ENCODE measurements at regions not wholly inside any gene's neighbourhood (a gene's known extent, or its start where the extent isn't known, plus 50 kb on each side); places are given as distances from the start of the nearest gene placed in this dataset.

DNA sequence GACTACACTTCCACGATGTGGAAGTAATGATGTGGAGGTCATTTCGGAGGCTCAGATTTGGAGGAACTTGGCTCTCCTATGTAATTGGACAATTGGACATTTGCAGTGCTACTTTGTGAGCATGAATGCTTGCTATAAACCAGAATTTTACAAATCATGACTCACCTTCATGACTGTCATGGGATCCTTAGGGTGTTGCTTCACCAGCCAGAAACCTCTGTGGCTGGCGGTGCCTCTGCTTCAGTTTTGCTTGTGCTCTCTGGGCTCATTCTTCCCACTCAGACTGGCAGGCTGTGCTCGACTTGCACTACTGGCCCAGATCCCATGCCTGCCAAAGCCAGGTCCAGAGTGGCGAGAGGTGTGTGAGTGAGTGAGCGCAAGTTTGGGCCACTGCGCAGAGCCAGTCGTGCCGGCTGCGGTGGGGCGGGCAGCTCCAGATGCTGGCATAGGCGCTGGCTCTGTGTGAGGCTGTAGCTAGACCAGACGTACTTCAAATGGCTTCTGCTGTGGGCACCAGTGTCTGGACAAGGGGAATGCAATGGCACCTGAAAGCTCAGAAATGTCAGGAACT lies 387.8 kb downstream of the AEBP2 start:
- H3K36me3 Mint-ChIP-seq, result no peaks in the 10 kb centered on the region
- H2AFZ ChIP-seq (ENCODE audit: insufficient read depth, low read depth, low read length, poor library complexity, severe bottlenecking), result no peak overlapping the region
- no peak overlapping the region for H3K27ac ChIP-seq (ENCODE audit: low read depth in 1 of 2, low read length in 2 of 2)
- H3K9me3 ChIP-seq (replicated peaks in 1 of 2; ENCODE audit: control insufficient read depth in 1 of 2, insufficient read depth in 1 of 2, low read length in 2 of 2), result peaks cover 19 to 25% of the 10 kb centered on the region in 2 donors
- H3K4me2 ChIP-seq (replicated peaks; ENCODE audit: extremely low read depth, low read length, poor library complexity, severe bottlenecking), result no peak overlapping the region
- H4K20me1 ChIP-seq (ENCODE audit: insufficient read depth, low read length), result no peaks in the 10 kb centered on the region
- no peak overlapping the region for H3K27ac Mint-ChIP-seq
- no peaks in the 10 kb centered on the region for H3K27me3 Mint-ChIP-seq (ENCODE audit: low read depth in 3 of 3)
- H3K4me1 Mint-ChIP-seq, result no peaks in the 10 kb centered on the region
- H3K9me3 Mint-ChIP-seq, result peaks cover 18 to 34% (median 22%) of the 10 kb centered on the region in 7 donors
- no peaks in the 10 kb centered on the region for H3K36me3 ChIP-seq (replicated peaks in 1 of 2; ENCODE audit: control insufficient read depth in 1 of 2, insufficient read depth in 2 of 2, low read length in 2 of 2)
- over 99% methylated on average over 11 of the region's 13 CpGs for whole genome bisulfite sequencing (ENCODE audit: insufficient coverage)
- TF ChIP-seq, protein P1, sequence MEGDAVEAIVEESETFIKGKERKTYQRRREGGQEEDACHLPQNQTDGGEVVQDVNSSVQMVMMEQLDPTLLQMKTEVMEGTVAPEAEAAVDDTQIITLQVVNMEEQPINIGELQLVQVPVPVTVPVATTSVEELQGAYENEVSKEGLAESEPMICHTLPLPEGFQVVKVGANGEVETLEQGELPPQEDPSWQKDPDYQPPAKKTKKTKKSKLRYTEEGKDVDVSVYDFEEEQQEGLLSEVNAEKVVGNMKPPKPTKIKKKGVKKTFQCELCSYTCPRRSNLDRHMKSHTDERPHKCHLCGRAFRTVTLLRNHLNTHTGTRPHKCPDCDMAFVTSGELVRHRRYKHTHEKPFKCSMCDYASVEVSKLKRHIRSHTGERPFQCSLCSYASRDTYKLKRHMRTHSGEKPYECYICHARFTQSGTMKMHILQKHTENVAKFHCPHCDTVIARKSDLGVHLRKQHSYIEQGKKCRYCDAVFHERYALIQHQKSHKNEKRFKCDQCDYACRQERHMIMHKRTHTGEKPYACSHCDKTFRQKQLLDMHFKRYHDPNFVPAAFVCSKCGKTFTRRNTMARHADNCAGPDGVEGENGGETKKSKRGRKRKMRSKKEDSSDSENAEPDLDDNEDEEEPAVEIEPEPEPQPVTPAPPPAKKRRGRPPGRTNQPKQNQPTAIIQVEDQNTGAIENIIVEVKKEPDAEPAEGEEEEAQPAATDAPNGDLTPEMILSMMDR (IDR thresholded peaks at IDR 0.05), result no peak
- no peak overlapping the region for H3K4me3 Mint-ChIP-seq
- no peaks in the 10 kb centered on the region for H3K4me1 ChIP-seq (ENCODE audit: control insufficient read depth in 1 of 2, insufficient read depth in 2 of 2, low read length in 2 of 2)
- no peak overlapping the region for H3K4me3 ChIP-seq (replicated peaks in 1 of 3; ENCODE audit: low read depth in 2 of 3, low read length in 3 of 3)
- H3K79me2 ChIP-seq (ENCODE audit: insufficient read depth, low read length), result no peaks in the 10 kb centered on the region
- H3K9ac ChIP-seq (ENCODE audit: insufficient read depth, low read length, poor library complexity, severe bottlenecking), result no peak overlapping the region
- intact Hi-C loops (cut with micrococcal nuclease), result no loop called here
- no peaks in the 10 kb centered on the region for H3K27me3 ChIP-seq (ENCODE audit: control insufficient read depth in 2 of 2, insufficient read depth in 2 of 2, low read length in 2 of 2)
- DNase-seq, result no peak

DNA sequence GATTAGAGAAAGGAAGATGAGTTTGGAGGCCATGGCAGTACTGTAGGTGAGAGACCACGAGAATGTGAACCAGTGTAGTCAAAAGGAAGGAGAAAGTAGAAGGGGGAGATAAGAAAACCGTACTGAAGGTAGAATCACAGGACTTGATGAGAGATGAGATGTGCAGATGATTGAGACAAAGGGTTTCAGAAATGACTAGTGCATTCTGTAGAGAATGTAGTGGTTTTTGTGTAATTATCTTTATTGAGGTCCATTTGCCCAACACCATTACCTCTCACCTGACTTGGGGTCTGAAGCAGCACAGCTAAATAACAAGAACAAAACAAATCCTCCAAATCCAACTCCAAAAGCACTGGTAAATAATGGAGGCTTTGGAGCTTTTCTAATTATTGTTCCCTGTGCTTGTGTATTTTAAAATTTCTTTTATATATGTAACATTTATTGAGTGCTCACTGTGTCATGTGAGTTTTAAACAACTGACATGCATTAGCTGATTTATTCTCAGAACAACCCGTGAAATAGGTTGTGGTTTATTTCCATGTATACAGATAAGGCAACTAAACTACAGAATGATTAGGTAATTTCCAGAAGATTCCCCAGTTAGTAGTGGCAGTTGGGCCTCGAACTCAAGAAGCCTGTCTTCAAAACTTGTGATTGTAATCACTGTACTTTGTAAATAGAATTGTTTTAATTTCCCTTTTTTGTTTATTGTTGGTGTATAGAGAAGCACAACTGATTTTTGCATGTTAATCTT lies 390.0 kb downstream of the AEBP2 start:
- Mint-ChIP-seq H3K9me3 (peaks cover 12 to 29% (median 20%) of the 10 kb centered on the region in 7 donors), H3K27ac (no peak overlapping the region), H3K4me3 (no peak overlapping the region), H3K27me3 (ENCODE audit: low read depth in 3 of 3) (no peaks in the 10 kb centered on the region), H3K4me1 (no peaks in the 10 kb centered on the region), H3K36me3 (no peaks in the 10 kb centered on the region)
- H3K27me3 ChIP-seq (ENCODE audit: control insufficient read depth in 2 of 2, insufficient read depth in 2 of 2, low read length in 2 of 2), result no peaks in the 10 kb centered on the region
- no peak overlapping the region for H2AFZ ChIP-seq (ENCODE audit: insufficient read depth, low read depth, low read length, poor library complexity, severe bottlenecking)
- no peaks in the 10 kb centered on the region for H3K36me3 ChIP-seq (replicated peaks in 1 of 2; ENCODE audit: control insufficient read depth in 1 of 2, insufficient read depth in 2 of 2, low read length in 2 of 2)
- peaks cover 19 to 21% of the 10 kb centered on the region in 2 donors for H3K9me3 ChIP-seq (replicated peaks in 1 of 2; ENCODE audit: control insufficient read depth in 1 of 2, insufficient read depth in 1 of 2, low read length in 2 of 2)
- H3K79me2 ChIP-seq (ENCODE audit: insufficient read depth, low read length), result no peaks in the 10 kb centered on the region
- no peak overlapping the region for H3K4me3 ChIP-seq (replicated peaks in 1 of 3; ENCODE audit: low read depth in 2 of 3, low read length in 3 of 3)
- intact Hi-C loops (cut with micrococcal nuclease), result no loop called here
- H4K20me1 ChIP-seq (ENCODE audit: insufficient read depth, low read length), result no peaks in the 10 kb centered on the region
- no peak overlapping the region for H3K27ac ChIP-seq (ENCODE audit: low read depth in 1 of 2, low read length in 2 of 2)
- no peak overlapping the region for H3K9ac ChIP-seq (ENCODE audit: insufficient read depth, low read length, poor library complexity, severe bottlenecking)
- TF ChIP-seq, protein P1 (IDR thresholded peaks at IDR 0.05), result no peak
- WGBS (ENCODE audit: insufficient coverage), result 72% methylated on average over 2 of the region's 4 CpGs
- no peaks in the 10 kb centered on the region for H3K4me1 ChIP-seq (ENCODE audit: control insufficient read depth in 1 of 2, insufficient read depth in 2 of 2, low read length in 2 of 2)
- no peak overlapping the region for H3K4me2 ChIP-seq (replicated peaks; ENCODE audit: extremely low read depth, low read length, poor library complexity, severe bottlenecking)
- DNase-seq, result no peak
